Erythroblast (primary cell): ENCODE measurements at regions not wholly inside any gene's neighbourhood (a gene's known extent, or its start where the extent isn't known, plus 50 kb on each side); places are given as distances from the start of the nearest gene placed in this dataset.

Experiments
- GATA1 ChIP-seq: IDR thresholded peaks from 2 replicates; pipeline ENCODE4 v1.6.1; 2011; ENCODE audit warnings: low read depth, mild to moderate bottlenecking, control low read depth, low read length, moderate library complexity
- POLR2A ChIP-seq: IDR thresholded peaks from 2 replicates; pipeline ENCODE4 v1.6.1; 2011; ENCODE audit warnings: mild to moderate bottlenecking, low read length

DNA sequence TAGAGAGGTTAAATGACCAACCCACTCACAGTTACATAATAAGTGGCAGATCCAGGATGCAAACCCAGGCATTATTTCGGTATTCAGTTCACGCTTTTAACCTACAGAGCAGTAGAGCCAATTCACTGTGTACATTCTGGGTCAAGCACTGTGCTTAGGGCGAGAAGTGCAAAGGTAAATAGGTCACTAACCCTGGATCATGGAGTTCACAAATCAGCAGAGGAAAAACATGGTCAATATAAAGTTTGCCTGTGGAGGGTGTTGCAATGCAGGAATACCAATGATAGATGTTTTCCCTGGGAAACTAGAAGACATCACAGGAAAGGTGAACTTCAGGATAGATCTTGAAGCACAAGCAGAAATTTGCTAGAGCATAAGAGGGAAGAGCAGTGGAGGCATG lies 253.4 kb upstream of the NFIA start:
- no peak for TF ChIP-seq POLR2A
- no peak for TF ChIP-seq GATA1
